NCI-H187 treated with DMSO at 0.1 percent for 48 hours (cell line): ENCODE measurements at regions not wholly inside any gene's neighbourhood (a gene's known extent, or its start where the extent isn't known, plus 50 kb on each side); places are given as distances from the start of the nearest gene placed in this dataset.
A peak's percentile ranks its signal among the peaks of the same experiment; 100 is the strongest.

ENCODE experiments used
- DNase-seq: peaks from one replicate; lab custom pipeline; 2025; lab: John Stamatoyannopoulos, UW

DNA sequence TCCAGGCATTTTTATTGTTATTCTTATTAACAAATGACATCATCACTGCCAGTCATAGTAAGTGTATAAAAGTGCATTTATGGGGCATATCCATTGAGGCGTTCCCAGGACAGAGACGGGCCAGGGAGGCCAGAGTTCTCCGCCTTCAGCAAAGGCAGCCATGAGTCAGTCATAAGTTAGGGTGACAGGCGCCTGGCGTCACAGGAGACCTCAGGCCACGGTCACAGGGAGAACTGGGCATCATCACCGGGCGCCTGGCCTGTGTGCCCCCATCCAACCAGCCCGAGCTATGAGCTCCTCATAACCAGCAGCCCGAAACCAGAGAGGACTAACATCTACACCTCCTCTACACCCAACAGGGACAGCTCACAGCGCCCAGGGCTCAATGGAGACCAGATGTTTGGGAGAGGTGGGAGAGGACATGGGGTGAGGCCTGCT, 259.2 kb downstream of the DLL1 start:
- no peak for DNase-seq

DNA sequence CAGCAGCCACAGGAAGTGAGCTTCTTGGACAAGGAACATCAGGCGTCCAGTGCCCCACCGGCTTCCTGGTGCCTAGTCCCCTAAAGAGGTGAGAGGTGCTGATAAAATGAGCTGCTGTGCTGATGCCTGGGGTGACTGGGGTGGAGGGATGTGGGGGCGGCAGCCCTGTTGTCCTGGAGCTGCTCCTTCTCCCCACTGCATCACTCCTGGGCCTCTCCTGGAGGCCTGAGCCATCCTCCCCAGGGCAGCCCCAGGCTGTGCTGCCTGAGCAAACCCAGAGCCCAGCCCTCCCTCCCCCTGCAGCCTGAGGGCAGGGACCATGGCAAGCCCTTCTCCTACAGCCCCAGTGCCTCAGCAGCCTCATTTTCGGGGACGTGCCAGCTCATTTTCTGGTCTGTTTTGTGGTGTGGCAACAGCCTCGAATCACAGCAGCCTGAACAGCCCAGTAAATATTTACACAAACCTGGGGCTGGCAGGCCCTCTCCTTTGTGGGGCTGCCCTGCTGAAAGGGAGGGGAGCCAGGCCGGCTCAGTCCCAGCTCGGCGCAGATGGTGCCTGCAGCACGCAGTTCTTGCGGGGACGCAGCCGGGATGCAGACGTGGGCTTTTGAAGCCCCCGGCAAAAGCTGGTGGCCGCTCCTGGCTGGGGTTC, 259.9 kb downstream of the DLL1 start:
- DNase-seq, result no peak

DNA sequence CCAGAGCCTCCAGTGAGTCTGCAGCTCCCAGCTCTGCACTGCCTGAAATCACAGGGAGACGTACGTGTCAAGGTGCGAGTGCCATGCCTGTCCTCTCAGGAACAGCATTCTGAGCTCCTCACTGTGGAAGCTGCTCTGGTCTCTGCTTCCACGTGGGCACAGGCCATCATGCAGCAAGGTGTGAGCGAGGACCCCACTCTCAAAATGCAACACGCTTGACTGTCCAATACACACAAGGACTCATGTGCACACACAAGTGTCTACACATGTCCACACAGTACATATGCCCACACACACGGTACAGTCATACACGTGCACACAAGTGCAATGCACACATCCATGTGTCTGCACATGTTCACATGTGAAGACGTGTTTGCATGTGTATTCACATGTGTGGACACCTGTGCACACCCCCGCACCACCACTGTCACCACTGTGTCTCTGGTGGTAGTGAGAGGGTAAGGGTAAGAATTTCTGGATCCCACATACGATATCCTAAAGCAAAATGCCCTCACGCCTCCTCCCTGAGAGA, 260.5 kb downstream of the DLL1 start:
- no peak for DNase-seq

DNA sequence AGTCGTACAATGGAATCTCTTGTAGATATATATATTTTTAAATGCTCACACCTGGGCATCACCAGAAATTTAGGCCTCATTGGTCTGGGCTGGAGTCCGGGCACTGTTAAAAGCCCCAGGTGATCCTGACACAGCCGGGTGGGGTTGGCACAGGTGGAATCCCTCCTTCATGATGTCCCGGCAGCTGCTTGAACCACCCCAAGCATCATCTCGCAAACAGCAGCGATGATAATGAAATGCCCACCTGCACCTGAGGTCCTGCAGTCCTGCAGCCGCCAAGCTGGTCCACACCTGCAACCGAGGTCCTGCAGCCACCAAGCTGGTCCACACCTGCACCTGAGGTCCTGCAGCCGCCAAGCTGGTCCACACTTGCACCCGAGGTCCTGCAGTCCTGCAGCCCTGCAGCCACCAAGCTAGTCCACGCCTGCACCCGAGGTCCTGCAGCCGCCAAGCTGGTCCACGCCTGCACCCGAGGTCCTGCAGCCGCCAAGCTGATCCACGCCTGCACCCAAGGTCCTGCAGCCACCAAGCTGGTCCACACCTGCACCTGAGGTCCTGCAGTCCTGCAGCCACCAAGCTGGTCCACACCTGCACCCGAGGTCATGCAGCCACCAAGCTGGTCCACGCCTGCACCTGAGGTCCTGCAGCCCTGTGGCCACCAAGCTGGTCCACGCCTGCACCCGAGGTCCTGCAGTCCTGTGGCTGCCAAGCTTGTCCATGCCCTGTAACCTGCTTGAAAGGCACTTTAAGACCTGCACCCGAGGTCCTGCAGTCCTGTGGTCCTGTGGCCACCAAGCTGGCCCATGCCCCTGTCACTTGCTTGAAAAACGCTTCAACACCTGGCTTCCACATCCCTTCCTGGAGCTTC, 261.2 kb downstream of the DLL1 start:
- DNase-seq, result no peak

DNA sequence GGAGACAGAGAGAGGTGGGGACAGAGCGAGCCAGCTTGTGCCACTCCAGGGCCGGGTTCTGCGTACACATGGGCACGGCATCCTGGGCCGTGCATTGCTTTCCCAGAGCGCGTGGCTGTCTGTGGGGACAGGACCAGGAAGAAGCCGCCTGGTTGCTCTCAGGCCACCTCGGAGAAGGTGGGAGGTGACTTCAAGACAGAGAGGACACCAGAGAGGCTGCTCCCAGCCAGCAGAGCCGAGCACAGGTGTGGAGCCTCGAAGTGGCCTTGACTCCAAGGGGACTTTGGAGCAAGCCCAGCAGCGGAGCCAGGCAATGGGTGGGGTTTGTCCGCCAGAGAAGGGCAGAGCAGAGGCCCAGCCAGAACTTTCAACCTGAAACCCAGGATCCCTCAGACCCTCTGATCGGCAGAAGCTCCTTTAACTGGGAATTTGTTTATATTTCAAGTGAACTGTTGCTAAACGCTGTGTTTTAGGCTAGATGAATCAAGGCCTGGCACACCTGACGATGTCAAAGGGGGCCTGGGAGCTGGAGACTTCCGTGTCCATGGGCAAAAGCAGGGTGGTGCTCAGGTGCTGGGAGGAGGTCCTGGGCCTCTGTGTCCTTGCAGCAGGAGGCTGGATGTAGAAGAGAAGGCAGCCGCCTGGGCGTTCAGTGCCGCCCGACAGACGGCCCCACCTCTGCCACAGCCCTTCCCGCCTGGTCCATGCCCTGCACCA, 262.1 kb downstream of the DLL1 start:
- no peak for DNase-seq

- DNase-seq, result no peak
Measured at GRCh38 chr6:170027647-170028043, 263.2 kb downstream of the DLL1 start.

DNA sequence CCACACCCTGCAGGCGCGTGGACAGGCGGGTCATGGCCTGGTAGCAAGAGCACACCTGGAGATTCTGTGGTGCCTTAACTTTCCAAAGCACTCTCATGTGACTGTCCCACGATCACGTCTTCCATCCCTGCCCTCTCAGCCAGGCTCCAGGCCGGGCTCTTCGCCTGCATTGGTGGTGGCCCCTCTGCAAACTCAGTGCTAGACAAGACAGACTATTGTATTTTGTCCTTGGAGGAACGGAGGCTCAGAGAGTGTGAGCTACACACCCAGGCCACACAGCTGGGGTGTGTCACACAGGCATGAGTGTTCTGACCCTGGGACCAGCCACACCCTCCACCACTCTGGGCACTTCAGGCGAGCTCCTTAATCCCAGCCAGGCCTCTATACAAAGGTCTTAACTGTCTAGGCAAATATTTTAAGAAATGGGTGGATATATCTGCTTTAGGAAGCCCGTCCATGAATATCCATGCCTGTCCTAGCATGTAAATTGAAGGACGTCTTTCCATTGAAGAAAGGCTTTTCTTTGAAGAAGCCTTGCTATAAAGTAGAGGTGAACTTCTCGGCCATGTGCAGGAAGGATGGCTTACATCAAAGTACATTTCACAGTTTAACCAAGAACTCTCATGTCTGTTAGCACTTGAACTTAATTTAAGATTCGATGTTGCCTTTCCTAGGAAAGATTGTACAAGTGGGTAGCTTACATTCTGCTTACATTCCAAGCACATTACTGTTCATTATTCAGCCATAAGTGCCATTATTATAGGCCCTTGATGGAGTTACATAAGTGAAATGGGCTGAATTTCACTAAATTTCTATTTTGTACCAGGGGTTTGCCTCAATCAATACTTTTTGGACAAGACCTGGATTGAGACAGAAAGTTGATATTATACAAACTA, 263.9 kb downstream of the DLL1 start:
- no peak for DNase-seq

DNA sequence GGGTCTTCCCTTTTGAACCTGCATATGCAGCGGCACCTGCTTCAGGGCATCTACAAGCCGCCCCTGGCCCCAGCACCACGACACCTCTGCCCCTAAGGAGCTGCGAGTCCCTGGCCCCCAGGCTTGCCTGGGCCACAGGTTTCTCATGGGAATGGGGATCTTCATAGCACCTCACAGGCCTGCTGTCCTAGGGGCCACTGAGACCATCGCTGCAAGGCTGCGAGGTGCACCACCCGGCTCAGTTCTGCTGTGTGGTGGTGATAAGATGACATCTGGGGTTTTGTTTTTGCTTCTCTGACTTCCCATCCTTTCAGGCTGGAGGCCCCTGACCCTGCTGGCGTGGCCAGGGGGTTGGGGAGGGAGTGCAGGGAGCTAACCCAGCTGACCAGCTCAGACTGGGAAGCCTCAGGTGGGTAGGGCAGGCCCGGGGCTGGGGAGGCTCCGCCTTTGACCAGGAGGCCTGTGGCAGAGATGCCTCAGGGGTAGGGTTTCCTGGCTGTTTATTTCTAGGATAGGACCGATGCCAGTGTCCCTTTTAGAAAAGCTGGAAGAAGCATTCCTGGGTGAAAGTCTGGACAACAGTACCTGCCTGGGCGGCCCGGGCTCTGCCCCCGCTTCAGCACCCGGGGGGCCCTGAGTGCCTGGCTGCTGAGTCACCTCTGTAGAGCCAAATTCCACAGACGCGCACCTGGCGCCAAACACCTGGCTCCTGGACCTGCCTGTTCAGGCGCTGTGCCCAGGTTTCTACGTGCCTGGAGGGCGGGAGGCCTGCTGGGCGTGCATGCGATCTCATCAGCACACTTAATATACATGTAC, 264.7 kb downstream of the DLL1 start:
- DNase-seq, result no peak

- DNase-seq, result peak; percentile 68
Measured at GRCh38 chr6:170025341-170025911, 265.5 kb downstream of the DLL1 start.

DNA sequence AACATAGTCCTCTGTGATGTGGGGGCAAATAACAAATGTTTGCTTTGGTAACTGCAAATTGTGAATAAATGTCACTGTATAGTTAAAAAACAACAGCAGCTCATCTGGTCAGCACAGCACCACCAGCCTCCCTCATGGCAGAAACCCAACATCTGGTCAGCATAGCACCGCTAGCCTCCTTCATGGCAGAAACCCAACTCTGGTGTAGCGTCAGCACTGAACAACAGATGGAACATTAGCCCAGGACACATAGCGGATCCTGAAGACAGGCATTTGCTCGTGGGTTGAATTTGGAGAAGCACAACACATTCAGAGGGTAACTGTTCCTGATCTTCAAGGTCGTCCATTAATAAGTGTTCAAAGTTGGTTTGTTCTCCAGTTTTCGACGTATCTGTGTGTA, 265.9 kb downstream of the DLL1 start:
- DNase-seq, result no peak

DNA sequence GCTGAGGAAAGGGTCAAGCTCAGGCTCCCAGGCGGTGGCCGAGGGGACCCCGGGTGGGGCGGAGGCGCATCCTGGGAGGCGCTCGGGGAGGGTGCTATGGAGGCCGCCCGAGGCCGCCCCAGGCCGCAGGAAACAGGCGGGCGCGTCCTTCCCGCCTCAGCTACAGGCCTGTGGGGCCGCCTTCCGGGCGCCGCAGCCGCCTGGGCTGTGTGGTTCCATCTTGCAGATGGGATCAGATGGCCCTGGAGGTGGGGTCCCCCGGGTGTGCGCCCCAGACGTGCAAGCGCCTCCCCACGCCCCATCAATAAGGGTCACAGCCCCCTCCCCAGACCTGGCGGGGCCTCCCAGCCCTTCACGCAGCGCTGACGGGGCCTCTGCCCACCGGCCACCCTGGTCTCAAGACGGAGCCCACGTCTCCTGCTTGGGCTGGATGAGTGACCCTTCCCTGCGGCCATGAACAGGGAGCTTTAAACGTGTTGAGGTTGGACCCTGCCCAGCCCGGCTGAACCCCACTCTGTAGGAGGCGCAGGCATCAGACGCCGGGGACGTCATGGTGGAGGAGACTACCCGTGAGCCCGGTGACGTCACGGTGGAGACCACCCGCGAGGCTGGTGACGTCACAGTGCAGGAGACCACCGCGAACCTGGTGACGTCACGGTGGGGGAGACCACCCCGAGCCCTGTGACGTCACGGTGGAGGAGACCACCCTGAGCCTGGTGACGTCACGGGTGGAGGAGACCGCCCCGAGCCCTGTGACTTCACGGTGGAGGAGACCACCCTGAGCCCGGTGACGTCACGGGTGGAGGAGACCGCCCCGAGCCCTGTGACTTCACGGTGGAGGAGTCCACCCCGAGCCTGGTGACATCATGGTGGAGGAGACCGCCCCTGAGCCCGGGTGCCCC, 267.0 kb downstream of the DLL1 start:
- DNase-seq, result no peak

DNA sequence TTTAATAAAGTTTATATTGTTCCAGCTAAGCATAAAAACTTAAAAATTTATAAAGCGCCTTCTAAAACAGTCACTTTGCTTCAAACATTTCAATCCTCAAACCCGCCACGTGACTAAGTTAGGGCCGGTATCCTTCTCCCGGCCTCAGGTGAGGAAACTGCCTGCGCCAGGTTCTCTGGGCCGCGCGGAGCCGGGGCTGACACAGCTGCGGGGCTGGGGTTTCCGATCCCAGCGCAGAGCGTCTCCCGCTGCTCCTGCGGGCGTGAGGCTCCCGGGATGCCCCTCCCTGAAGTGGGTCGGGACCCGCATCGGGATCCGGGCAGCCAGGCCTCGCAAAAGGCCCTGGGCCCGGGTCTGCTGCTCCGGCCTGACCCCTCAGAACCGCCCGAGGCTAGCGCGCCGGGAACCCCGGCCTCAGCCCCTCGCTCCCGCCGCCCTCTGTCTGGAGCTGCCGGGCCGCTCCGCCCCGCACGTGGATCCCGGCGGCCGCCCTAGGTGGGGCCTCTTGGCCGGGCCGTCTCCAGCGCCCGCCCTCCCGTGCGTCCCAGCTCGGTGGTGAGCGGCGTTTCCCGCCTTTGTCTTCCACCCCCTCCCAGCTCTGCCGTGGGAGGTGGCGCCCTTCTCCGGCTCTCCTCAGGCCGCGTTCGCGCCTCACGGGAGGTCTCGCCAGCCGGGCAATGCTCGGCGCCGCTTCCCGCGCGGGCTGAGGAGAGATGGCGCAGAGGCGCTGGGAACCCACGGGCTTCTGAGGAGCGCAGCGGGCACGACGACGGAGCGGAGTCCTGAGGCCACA, 267.9 kb downstream of the DLL1 start:
- no peak for DNase-seq

DNA sequence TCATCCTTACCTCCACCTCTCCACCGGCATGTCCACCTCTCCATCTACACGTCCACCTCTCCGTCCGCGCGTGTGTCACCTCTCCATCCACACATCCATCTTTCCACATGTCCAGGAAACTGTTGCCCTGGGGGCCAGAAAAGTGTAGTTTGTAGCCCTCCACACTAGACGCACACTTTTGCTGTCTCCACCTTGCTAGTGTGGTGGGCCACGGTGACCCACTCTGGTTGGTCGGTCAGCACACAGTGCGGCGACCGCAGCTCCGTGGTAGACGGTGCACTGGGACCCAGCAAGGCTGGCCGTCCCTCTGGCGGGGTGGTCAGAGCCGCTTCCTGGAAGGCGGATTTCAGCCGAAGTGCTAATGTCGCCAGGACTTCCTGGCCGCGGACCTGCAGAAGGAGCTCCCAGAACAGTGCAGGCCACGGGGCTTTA, 268.6 kb downstream of the DLL1 start:
- DNase-seq, result no peak

GRCh38 chr6:170021579-170021978, 269.3 kb downstream of the DLL1 start:
- no peak for DNase-seq

- no peak for DNase-seq
Measured at GRCh38 chr6:170019818-170020583, 268.6 kb downstream of the ERMARD start.

- no peak for DNase-seq
Measured at GRCh38 chr6:170018936-170019817, 267.8 kb downstream of the ERMARD start.
